Activated T-cell treated with anti-CD3 and anti-CD28 coated beads, Interleukin-2, amount 50 U/mL, for 24 hours (primary cell): ENCODE measurements at regions not wholly inside any gene's neighbourhood (a gene's known extent, or its start where the extent isn't known, plus 50 kb on each side); places are given as distances from the start of the nearest gene placed in this dataset.

Source experiments
- DNase-seq: peaks from one replicate; pipeline ENCODE4 v3.0.0-alpha.2; 2020
- H3K27ac Mint-ChIP-seq: 2 replicates; pipeline ENCODE4 v1.8.0; 2020; ENCODE audit warnings: mild to moderate bottlenecking, mixed read lengths
- H3K27me3 Mint-ChIP-seq: 2 replicates; pipeline ENCODE4 v1.8.0; 2020; ENCODE audit warnings: mixed read lengths
- H3K36me3 Mint-ChIP-seq: 2 replicates; pipeline ENCODE4 v1.8.0; 2020; ENCODE audit warnings: low read depth, mixed read lengths
- H3K4me1 Mint-ChIP-seq: 2 replicates; pipeline ENCODE4 v1.8.0; 2020; ENCODE audit warnings: low read depth, mixed read lengths
- H3K4me3 Mint-ChIP-seq: 2 replicates; pipeline ENCODE4 v1.8.0; 2020; ENCODE audit warnings: mild to moderate bottlenecking, moderate library complexity, mixed read lengths
- H3K9me3 Mint-ChIP-seq: 2 replicates; pipeline ENCODE4 v1.8.0; 2020; ENCODE audit warnings: mixed read lengths

- H3K27me3 Mint-ChIP-seq = peaks cover 7% of the 10 kb centered on the region
- H3K9me3 Mint-ChIP-seq = peaks cover 6% of the 10 kb centered on the region
- no peak for DNase-seq
- no peak overlapping the region for H3K27ac Mint-ChIP-seq
- no peaks in the 10 kb centered on the region for H3K36me3 Mint-ChIP-seq
- no peak overlapping the region for H3K4me3 Mint-ChIP-seq
- no peaks in the 10 kb centered on the region for H3K4me1 Mint-ChIP-seq
These were observed 212.0 kb downstream of the RAD51AP2 start for GRCh38 chr2:17306219-17306618.

- no peak for DNase-seq
- H3K9me3 Mint-ChIP-seq = peaks cover 8% of the 10 kb centered on the region
- no peaks in the 10 kb centered on the region for H3K36me3 Mint-ChIP-seq
- no peak overlapping the region for H3K4me3 Mint-ChIP-seq
- H3K27me3 Mint-ChIP-seq = no peaks in the 10 kb centered on the region
- H3K4me1 Mint-ChIP-seq = no peaks in the 10 kb centered on the region
- no peak overlapping the region for H3K27ac Mint-ChIP-seq
These were observed 214.7 kb downstream of the RAD51AP2 start for GRCh38 chr2:17303521-17303920.

GRCh38 chr2:17303054-17303453, 215.2 kb downstream of the RAD51AP2 start:
- H3K27ac Mint-ChIP-seq = no peak overlapping the region
- DNase-seq = no peak
- no peaks in the 10 kb centered on the region for H3K36me3 Mint-ChIP-seq
- H3K27me3 Mint-ChIP-seq = no peaks in the 10 kb centered on the region
- peaks cover 12% of the 10 kb centered on the region for H3K9me3 Mint-ChIP-seq
- H3K4me3 Mint-ChIP-seq = no peak overlapping the region
- no peaks in the 10 kb centered on the region for H3K4me1 Mint-ChIP-seq

GRCh38 chr2:17302281-17302680, 216.0 kb downstream of the RAD51AP2 start:
- Mint-ChIP-seq H3K27me3 (no peaks in the 10 kb centered on the region), H3K27ac (no peak overlapping the region), H3K9me3 (peaks cover 12% of the 10 kb centered on the region), H3K4me1 (no peaks in the 10 kb centered on the region), H3K36me3 (no peaks in the 10 kb centered on the region), H3K4me3 (no peak overlapping the region)
- no peak for DNase-seq

GRCh38 chr2:17301437-17301836, 216.8 kb downstream of the RAD51AP2 start:
- Mint-ChIP-seq H3K4me1 (no peaks in the 10 kb centered on the region), H3K9me3 (peaks cover 12% of the 10 kb centered on the region), H3K36me3 (no peaks in the 10 kb centered on the region), H3K27ac (no peak overlapping the region), H3K27me3 (no peaks in the 10 kb centered on the region), H3K4me3 (no peak overlapping the region)
- no peak for DNase-seq

- Mint-ChIP-seq H3K4me1 (no peaks in the 10 kb centered on the region), H3K27me3 (no peaks in the 10 kb centered on the region), H3K36me3 (no peaks in the 10 kb centered on the region), H3K27ac (no peak overlapping the region), H3K4me3 (no peak overlapping the region), H3K9me3 (peaks cover 12% of the 10 kb centered on the region)
- DNase-seq = no peak
These were observed 218.2 kb downstream of the RAD51AP2 start for GRCh38 chr2:17299891-17300540.

GRCh38 chr2:17298453-17298852, 219.8 kb downstream of the RAD51AP2 start:
- Mint-ChIP-seq H3K9me3 (peaks cover 12% of the 10 kb centered on the region), H3K36me3 (no peaks in the 10 kb centered on the region), H3K27me3 (no peaks in the 10 kb centered on the region), H3K4me1 (no peaks in the 10 kb centered on the region), H3K27ac (no peak overlapping the region), H3K4me3 (no peak overlapping the region)
- DNase-seq = no peak

- H3K9me3 Mint-ChIP-seq = peaks cover 12% of the 10 kb centered on the region
These were observed 221.6 kb downstream of the RAD51AP2 start for GRCh38 chr2:17296686-17297085.

GRCh38 chr2:17289669-17290068, 228.6 kb downstream of the RAD51AP2 start:
- no peak for DNase-seq
- Mint-ChIP-seq H3K27ac (no peak overlapping the region), H3K4me3 (no peak overlapping the region), H3K4me1 (no peaks in the 10 kb centered on the region), H3K27me3 (peaks cover 2% of the 10 kb centered on the region), H3K9me3 (peaks cover 2% of the 10 kb centered on the region), H3K36me3 (no peaks in the 10 kb centered on the region)

More at GRCh38 chr2:17296686-17297085, 221.6 kb downstream of the RAD51AP2 start:
- Mint-ChIP-seq H3K4me3 (no peak overlapping the region), H3K4me1 (no peaks in the 10 kb centered on the region), H3K36me3 (no peaks in the 10 kb centered on the region), H3K27ac (no peak overlapping the region), H3K27me3 (no peaks in the 10 kb centered on the region)
- no peak for DNase-seq

- Mint-ChIP-seq H3K36me3 (no peaks in the 10 kb centered on the region), H3K9me3 (peaks cover 3% of the 10 kb centered on the region), H3K4me3 (no peak overlapping the region), H3K27me3 (peaks cover 2% of the 10 kb centered on the region), H3K27ac (no peak overlapping the region), H3K4me1 (no peaks in the 10 kb centered on the region)
- no peak for DNase-seq
These were observed 231.1 kb downstream of the RAD51AP2 start for GRCh38 chr2:17287183-17287582.

GRCh38 chr2:17282826-17283225, 235.4 kb downstream of the RAD51AP2 start:
- no peak overlapping the region for H3K27ac Mint-ChIP-seq
- no peak for DNase-seq
- H3K9me3 Mint-ChIP-seq = peaks cover 1% of the 10 kb centered on the region
- H3K27me3 Mint-ChIP-seq = no peaks in the 10 kb centered on the region
- H3K4me3 Mint-ChIP-seq = no peak overlapping the region
- no peaks in the 10 kb centered on the region for H3K36me3 Mint-ChIP-seq
- H3K4me1 Mint-ChIP-seq = no peaks in the 10 kb centered on the region

- Mint-ChIP-seq H3K27ac (no peak overlapping the region), H3K27me3 (no peaks in the 10 kb centered on the region), H3K4me3 (no peak overlapping the region), H3K9me3 (peaks cover 1% of the 10 kb centered on the region), H3K4me1 (no peaks in the 10 kb centered on the region), H3K36me3 (no peaks in the 10 kb centered on the region)
- DNase-seq = no peak
These were observed 236.0 kb downstream of the RAD51AP2 start for GRCh38 chr2:17282245-17282644.

- DNase-seq = no peak
- Mint-ChIP-seq H3K9me3 (peaks cover 5% of the 10 kb centered on the region), H3K36me3 (no peaks in the 10 kb centered on the region), H3K27me3 (no peaks in the 10 kb centered on the region), H3K4me3 (no peak overlapping the region), H3K27ac (no peak overlapping the region), H3K4me1 (no peaks in the 10 kb centered on the region)
These were observed 242.0 kb downstream of the RAD51AP2 start for GRCh38 chr2:17276220-17276619.

GRCh38 chr2:17272652-17273525, 245.4 kb downstream of the RAD51AP2 start:
- H3K27me3 Mint-ChIP-seq = no peaks in the 10 kb centered on the region
- no peaks in the 10 kb centered on the region for H3K4me1 Mint-ChIP-seq
- no peak for DNase-seq
- H3K27ac Mint-ChIP-seq = no peak overlapping the region
- H3K9me3 Mint-ChIP-seq = peaks cover 5% of the 10 kb centered on the region
- no peaks in the 10 kb centered on the region for H3K36me3 Mint-ChIP-seq
- no peak overlapping the region for H3K4me3 Mint-ChIP-seq

- Mint-ChIP-seq H3K27me3 (no peaks in the 10 kb centered on the region), H3K4me3 (no peak overlapping the region), H3K36me3 (no peaks in the 10 kb centered on the region), H3K27ac (no peak overlapping the region), H3K9me3 (peaks cover 5% of the 10 kb centered on the region), H3K4me1 (no peaks in the 10 kb centered on the region)
- DNase-seq = no peak
These were observed 246.1 kb downstream of the RAD51AP2 start for GRCh38 chr2:17272170-17272569.
